Stimulated activated CD4-positive, alpha-beta T cell treated with anti-CD3 and anti-CD28 coated beads, Interleukin-4, amount 100 ng/mL, for 1 hour (primary cell): ENCODE measurements at regions not wholly inside any gene's neighbourhood (a gene's known extent, or its start where the extent isn't known, plus 50 kb on each side); places are given as distances from the start of the nearest gene placed in this dataset.
"Not testable (repeated sequence)": the region's sequence is repeated elsewhere in the genome, so short reads cannot be mapped to it uniquely, and the experiment has no call there.

ENCODE experiments used
- DNase-seq: peaks from one replicate; pipeline ENCODE4 v3.0.0-alpha.2; 2020

GRCh38 chr6:158881276-158881675 is 62.1 kb upstream of the EZR start:
- not testable (repeated sequence) for DNase-seq

- DNase-seq: no peak
Measured at GRCh38 chr6:158879180-158879579, 60.0 kb upstream of the EZR start.

GRCh38 chr6:158877716-158878115 is 58.5 kb upstream of the EZR start:
- no peak for DNase-seq

GRCh38 chr6:158876886-158877285 is 57.7 kb upstream of the EZR start:
- no peak for DNase-seq

GRCh38 chr6:158870649-158870957 is 51.4 kb upstream of the EZR start:
- no peak for DNase-seq

- peak; percentile 35 for DNase-seq
Measured at GRCh38 chr6:158869826-158870648, 50.9 kb upstream of the EZR start.

- DNase-seq: peak; percentile 96
Measured at GRCh38 chr6:158868890-158869825, 50.0 kb upstream of the EZR start.
